H1 (cell line): ENCODE measurements at regions not wholly inside any gene's neighbourhood (a gene's known extent, or its start where the extent isn't known, plus 50 kb on each side); places are given as distances from the start of the nearest gene placed in this dataset.

Experiments
- CBX5 ChIP-seq: fragments of 300-800, 300-1000 bp; sonication (generic); IDR thresholded peaks from 2 replicates; pipeline ENCODE4 v1.7.1; 2016; ENCODE audit warnings: antibody characterized with exemption, low read length, low read depth
- CEBPB ChIP-seq: IDR thresholded peaks from 2 replicates; pipeline ENCODE4 v1.6.1; 2012; ENCODE audit warnings: low read depth, low read length
- CHD2 ChIP-seq: IDR thresholded peaks from 2 replicates; pipeline ENCODE4 v1.6.1; 2012; ENCODE audit warnings: low read length, improper control_type of control experiment
- EP300 ChIP-seq, 2 experiments: IDR thresholded peaks; 1 replicate in 1 of 2; 2 replicates in 1 of 2; pipeline ENCODE4 v1.6.1; 2011 to 2012; ENCODE audit warnings: low read depth in 2 of 2, low read length in 2 of 2, mild to moderate bottlenecking in 2 of 2, borderline replicate concordance in 1 of 2, inconsistent platforms in 1 of 2, moderate library complexity in 1 of 2
- EZH2 ChIP-seq: fragments of 200-600 bp; sonication (generic); IDR thresholded peaks from 2 replicates; pipeline ENCODE4 v1.7.1; 2012; ENCODE audit warnings: low read depth, mild to moderate bottlenecking, moderate library complexity, low read length, inconsistent platforms; ENCODE audit not compliant: severe bottlenecking
- JUN ChIP-seq: IDR thresholded peaks from 2 replicates; pipeline ENCODE4 v1.6.1; 2011; ENCODE audit warnings: low read depth, mild to moderate bottlenecking, improper control_type of control experiment, low read length
- JUND ChIP-seq: IDR thresholded peaks from 2 replicates; pipeline ENCODE4 v1.6.1; 2011; ENCODE audit warnings: mild to moderate bottlenecking, improper control_type of control experiment, low read length
- KDM1A ChIP-seq: fragments of 200-600, 300-600 bp; sonication (generic); IDR thresholded peaks from 2 replicates; pipeline ENCODE4 v1.7.1; 2016; ENCODE audit warnings: mild to moderate bottlenecking, low read length, borderline replicate concordance
- RAD21 ChIP-seq, 2 experiments: IDR thresholded peaks in 1 of 2; conservative IDR thresholded peaks in 1 of 2; 2 replicates each; pipeline ENCODE4 v1.6.1; 2011; ENCODE audit warnings: low read depth in 2 of 2, low read length in 2 of 2, improper control_type of control experiment in 1 of 2, inconsistent platforms in 1 of 2, mild to moderate bottlenecking in 1 of 2, moderate library complexity in 1 of 2
- TF ChIP-seq, protein P1 (sequence below), 3 experiments: IDR thresholded peaks; 1 replicate in 2 of 3; 2 replicates in 1 of 3; pipeline versions ENCODE4 v1.5.1 to v1.6.1; 2011; ENCODE audit warnings: low read length in 3 of 3, mild to moderate bottlenecking in 3 of 3, inconsistent platforms in 2 of 3, low read depth in 1 of 3, moderate library complexity in 1 of 3; ENCODE audit not compliant: insufficient read depth in 1 of 3; ENCODE audit errors: control extremely low read depth in 1 of 3

DNA sequence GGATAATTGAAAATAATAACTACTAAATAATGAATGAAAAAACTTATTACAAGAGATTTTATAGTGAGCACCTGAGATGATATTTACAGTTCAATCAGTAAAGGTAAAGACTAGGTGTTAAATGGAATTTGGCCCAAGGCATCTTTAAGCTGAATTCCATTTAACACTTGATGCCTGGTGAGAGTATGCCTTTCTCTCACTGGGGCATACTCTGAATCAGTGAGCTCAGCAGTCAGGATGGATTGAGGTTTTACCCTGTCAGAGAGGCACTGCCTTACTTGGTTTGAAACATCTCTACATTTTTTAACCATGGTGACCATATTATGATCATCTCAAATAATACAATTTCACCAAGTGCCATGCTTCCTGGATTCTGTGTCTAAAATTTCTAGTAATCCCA, 1416.3 kb downstream of the MAT2B start:
- no peak for TF ChIP-seq RAD21 (IDR thresholded peaks at IDR 0.05 in 1 of 2, conservative IDR thresholded peaks at IDR 0.05 in 1 of 2; ENCODE audit: low read depth in 2 of 2, low read length in 2 of 2)
- TF ChIP-seq, protein P1, sequence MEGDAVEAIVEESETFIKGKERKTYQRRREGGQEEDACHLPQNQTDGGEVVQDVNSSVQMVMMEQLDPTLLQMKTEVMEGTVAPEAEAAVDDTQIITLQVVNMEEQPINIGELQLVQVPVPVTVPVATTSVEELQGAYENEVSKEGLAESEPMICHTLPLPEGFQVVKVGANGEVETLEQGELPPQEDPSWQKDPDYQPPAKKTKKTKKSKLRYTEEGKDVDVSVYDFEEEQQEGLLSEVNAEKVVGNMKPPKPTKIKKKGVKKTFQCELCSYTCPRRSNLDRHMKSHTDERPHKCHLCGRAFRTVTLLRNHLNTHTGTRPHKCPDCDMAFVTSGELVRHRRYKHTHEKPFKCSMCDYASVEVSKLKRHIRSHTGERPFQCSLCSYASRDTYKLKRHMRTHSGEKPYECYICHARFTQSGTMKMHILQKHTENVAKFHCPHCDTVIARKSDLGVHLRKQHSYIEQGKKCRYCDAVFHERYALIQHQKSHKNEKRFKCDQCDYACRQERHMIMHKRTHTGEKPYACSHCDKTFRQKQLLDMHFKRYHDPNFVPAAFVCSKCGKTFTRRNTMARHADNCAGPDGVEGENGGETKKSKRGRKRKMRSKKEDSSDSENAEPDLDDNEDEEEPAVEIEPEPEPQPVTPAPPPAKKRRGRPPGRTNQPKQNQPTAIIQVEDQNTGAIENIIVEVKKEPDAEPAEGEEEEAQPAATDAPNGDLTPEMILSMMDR (IDR thresholded peaks at IDR 0.05; ENCODE audit: control extremely low read depth in 1 of 3, insufficient read depth in 1 of 3, low read depth in 1 of 3, low read length in 3 of 3): no peak
- no peak for TF ChIP-seq JUN
- TF ChIP-seq EP300 (IDR thresholded peaks at IDR 0.05; ENCODE audit: borderline replicate concordance in 1 of 2, low read depth in 2 of 2, low read length in 2 of 2): no peak
- no peak for TF ChIP-seq CBX5
- TF ChIP-seq EZH2: no peak
- TF ChIP-seq JUND: no peak
- no peak for TF ChIP-seq KDM1A
- no peak for TF ChIP-seq CHD2
- TF ChIP-seq CEBPB: no peak
